OCI-LY3 (cell line): ENCODE measurements at regions not wholly inside any gene's neighbourhood (a gene's known extent, or its start where the extent isn't known, plus 50 kb on each side); places are given as distances from the start of the nearest gene placed in this dataset.

Experiments
- H2AFZ ChIP-seq: fragments of 200-600, 300-600 bp; shearing (Covaris generic); 2 replicates; pipeline ENCODE4 v1.6.0; 2014; ENCODE audit warnings: antibody characterized with exemption, low read depth, low read length
- H3K27ac ChIP-seq: fragments of 200-600, 300-600 bp; sonication (generic); 2 replicates; pipeline ENCODE4 v1.5.1; 2014; ENCODE audit warnings: mild to moderate bottlenecking, low read length, moderate library complexity, mixed read lengths
- H3K27me3 ChIP-seq: fragments of 200-600, 300-600 bp; sonication (generic); 2 replicates; pipeline ENCODE4 v1.6.1; 2014; ENCODE audit warnings: low read depth, low read length, mixed read lengths
- H3K36me3 ChIP-seq: fragments of 200-600, 300-600 bp; sonication (generic); replicated peaks from 2 replicates; pipeline ENCODE3; 2014; ENCODE audit warnings: low read depth, low read length, mixed read lengths
- H3K4me1 ChIP-seq: fragments of 300-600, 200-600 bp; sonication (generic); 2 replicates; pipeline ENCODE4 v1.6.1; 2014; ENCODE audit warnings: low read length, mixed read lengths
- H3K4me2 ChIP-seq: fragments of 200-600, 300-600 bp; sonication (generic); 2 replicates; pipeline ENCODE4 v1.6.1; 2014; ENCODE audit warnings: low read length, mixed read lengths
- H3K4me3 ChIP-seq: fragments of 300-600, 200-600 bp; sonication (generic); 2 replicates; pipeline ENCODE4 v1.5.1; 2014; ENCODE audit warnings: antibody characterized with exemption, mild to moderate bottlenecking, low read length, moderate library complexity
- H3K79me2 ChIP-seq: fragments of 300-600, 200-600 bp; shearing (Covaris generic); 2 replicates; pipeline ENCODE4 v1.6.1; 2014; ENCODE audit warnings: mild to moderate bottlenecking, low read length, mixed read lengths
- H3K9ac ChIP-seq: fragments of 300-600, 200-600 bp; shearing (Covaris generic); 2 replicates; pipeline ENCODE4 v1.6.0; 2014; ENCODE audit warnings: mild to moderate bottlenecking, low read length, moderate library complexity
- H3K9me3 ChIP-seq: fragments of 200-600, 300-600 bp; shearing (Covaris generic); 2 replicates; pipeline ENCODE4 v1.6.1; 2014; ENCODE audit warnings: low read length, mixed read lengths; ENCODE audit not compliant: insufficient read depth
- H4K20me1 ChIP-seq: fragments of 200-600, 300-600 bp; sonication (generic); 2 replicates; pipeline ENCODE4 v1.6.1; 2016; ENCODE audit warnings: low read length, mixed read lengths; ENCODE audit not compliant: insufficient read depth
- EZH2phosphoT487 ChIP-seq: fragments of 200-600 bp; shearing (Covaris generic); IDR thresholded peaks from 2 replicates; pipeline ENCODE4 v1.6.1; 2018; ENCODE audit warnings: antibody characterized with exemption, mixed run types, low read depth
- TF ChIP-seq, protein P1 (sequence below): fragments of 200-600, 300-600 bp; sonication (generic); IDR thresholded peaks from 2 replicates; pipeline ENCODE4 v1.5.1; 2014; ENCODE audit warnings: antibody characterized with exemption, low read length, low read depth

DNA sequence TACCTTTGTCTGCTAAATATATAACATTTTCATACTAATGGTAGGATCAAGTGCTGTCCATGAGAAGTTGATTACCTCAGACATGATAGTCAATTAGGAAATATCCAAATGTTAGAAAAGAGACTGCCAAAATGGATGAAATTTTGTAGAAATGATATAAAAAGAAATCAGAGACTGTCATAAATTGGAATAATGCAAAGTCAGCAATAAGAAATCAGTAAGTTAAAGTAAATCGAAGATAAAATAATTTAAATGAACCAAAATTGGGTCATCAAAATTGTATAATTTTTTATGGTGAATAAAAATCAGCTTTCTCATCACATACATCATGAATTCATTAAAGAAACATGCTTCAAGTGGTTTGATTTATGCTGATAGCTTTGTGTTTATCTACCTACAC lies 165.3 kb upstream of the CDH2 start:
- H3K27ac ChIP-seq: no peak overlapping the region
- H3K27me3 ChIP-seq: no peaks in the 10 kb centered on the region
- H2AFZ ChIP-seq: no peak overlapping the region
- no peaks in the 10 kb centered on the region for H3K4me1 ChIP-seq
- H3K79me2 ChIP-seq: no peaks in the 10 kb centered on the region
- H3K4me2 ChIP-seq: no peak overlapping the region
- H4K20me1 ChIP-seq: no peaks in the 10 kb centered on the region
- no peaks in the 10 kb centered on the region for H3K36me3 ChIP-seq
- TF ChIP-seq, protein P1, sequence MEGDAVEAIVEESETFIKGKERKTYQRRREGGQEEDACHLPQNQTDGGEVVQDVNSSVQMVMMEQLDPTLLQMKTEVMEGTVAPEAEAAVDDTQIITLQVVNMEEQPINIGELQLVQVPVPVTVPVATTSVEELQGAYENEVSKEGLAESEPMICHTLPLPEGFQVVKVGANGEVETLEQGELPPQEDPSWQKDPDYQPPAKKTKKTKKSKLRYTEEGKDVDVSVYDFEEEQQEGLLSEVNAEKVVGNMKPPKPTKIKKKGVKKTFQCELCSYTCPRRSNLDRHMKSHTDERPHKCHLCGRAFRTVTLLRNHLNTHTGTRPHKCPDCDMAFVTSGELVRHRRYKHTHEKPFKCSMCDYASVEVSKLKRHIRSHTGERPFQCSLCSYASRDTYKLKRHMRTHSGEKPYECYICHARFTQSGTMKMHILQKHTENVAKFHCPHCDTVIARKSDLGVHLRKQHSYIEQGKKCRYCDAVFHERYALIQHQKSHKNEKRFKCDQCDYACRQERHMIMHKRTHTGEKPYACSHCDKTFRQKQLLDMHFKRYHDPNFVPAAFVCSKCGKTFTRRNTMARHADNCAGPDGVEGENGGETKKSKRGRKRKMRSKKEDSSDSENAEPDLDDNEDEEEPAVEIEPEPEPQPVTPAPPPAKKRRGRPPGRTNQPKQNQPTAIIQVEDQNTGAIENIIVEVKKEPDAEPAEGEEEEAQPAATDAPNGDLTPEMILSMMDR: no peak
- no peak for TF ChIP-seq EZH2phosphoT487
- H3K9ac ChIP-seq: no peak overlapping the region
- no peaks in the 10 kb centered on the region for H3K9me3 ChIP-seq
- H3K4me3 ChIP-seq: no peak overlapping the region

DNA sequence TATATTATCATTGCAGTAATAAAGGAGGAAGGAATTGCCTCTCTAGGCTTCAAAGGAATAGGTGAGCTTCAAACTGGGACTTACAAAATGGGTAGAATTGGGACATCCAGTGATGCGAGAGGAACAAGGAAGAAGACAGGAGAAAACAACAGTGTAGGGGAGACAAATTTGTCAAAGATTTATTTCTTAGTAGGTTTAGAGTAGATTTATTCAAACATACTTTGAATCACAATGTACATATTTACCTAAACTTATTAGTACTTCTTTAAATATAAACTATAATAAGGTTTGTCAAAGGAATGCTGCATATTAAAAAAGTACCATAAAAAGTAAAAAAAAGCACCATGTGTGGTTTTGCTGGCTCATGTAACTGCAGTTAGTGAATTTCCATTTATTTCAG lies 161.4 kb upstream of the CDH2 start:
- Histone ChIP-seq H3K4me2 (no peak overlapping the region), H3K9me3 (no peaks in the 10 kb centered on the region), H3K27ac (no peak overlapping the region), H3K9ac (no peak overlapping the region), H2AFZ (no peak overlapping the region), H4K20me1 (no peaks in the 10 kb centered on the region), H3K4me1 (no peaks in the 10 kb centered on the region), H3K36me3 (no peaks in the 10 kb centered on the region), H3K79me2 (no peaks in the 10 kb centered on the region), H3K4me3 (no peak overlapping the region), H3K27me3 (no peaks in the 10 kb centered on the region)
- no peak for TF ChIP-seq EZH2phosphoT487

DNA sequence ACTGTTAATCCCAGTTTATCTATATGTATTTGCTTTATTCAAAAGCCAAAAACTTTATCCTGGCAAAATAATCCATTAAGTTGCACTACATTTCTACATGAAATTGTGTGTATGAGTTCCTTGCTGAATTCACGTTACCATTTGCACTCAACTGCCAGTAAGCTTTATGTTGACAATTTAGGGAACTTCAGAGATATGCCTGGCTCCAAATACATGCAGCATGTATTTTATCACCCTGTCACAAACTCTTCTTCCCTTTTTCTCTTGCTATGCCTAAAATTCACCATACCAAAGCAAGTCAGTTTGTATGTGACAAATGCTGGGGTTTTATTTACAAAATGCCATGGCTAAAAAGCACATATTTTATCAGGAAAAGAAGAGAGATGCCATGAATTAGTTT lies 157.6 kb upstream of the CDH2 start:
- Histone ChIP-seq H3K9me3 (no peaks in the 10 kb centered on the region), H2AFZ (no peak overlapping the region), H3K79me2 (no peaks in the 10 kb centered on the region), H3K4me3 (no peak overlapping the region), H3K36me3 (no peaks in the 10 kb centered on the region), H3K4me1 (0 out of 2 replicates have a peak, but pooled peaks cover under 1% of the 10 kb centered on the region), H3K27ac (no peak overlapping the region), H4K20me1 (no peaks in the 10 kb centered on the region), H3K27me3 (no peaks in the 10 kb centered on the region), H3K4me2 (no peak overlapping the region), H3K9ac (no peak overlapping the region)
- TF ChIP-seq, protein P1: no peak
- TF ChIP-seq EZH2phosphoT487: no peak

DNA sequence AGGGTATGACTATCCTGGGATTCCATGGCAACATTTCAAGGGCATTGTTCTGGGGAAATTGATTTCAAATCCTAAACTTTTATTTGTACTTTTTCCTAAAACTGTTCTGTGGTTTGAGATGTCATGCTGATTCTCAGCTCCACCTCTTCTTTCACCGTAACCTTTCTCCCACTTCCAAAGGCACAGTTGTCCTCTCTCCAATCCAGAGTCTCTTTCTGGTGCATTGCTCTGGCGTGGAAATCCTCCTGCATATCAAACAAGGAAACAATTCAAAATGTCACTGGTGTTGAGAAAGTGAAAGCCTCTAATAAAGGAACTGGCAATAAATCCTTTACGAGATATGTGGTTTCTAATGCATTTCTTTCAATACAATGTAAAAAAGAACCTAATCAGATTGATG lies 155.1 kb upstream of the CDH2 start:
- H2AFZ ChIP-seq: no peak overlapping the region
- no peak overlapping the region for H3K4me2 ChIP-seq
- no peaks in the 10 kb centered on the region for H3K79me2 ChIP-seq
- no peaks in the 10 kb centered on the region for H3K9me3 ChIP-seq
- no peaks in the 10 kb centered on the region for H3K36me3 ChIP-seq
- no peaks in the 10 kb centered on the region for H4K20me1 ChIP-seq
- no peak overlapping the region for H3K9ac ChIP-seq
- H3K27ac ChIP-seq: no peak overlapping the region
- H3K27me3 ChIP-seq: no peaks in the 10 kb centered on the region
- 0 out of 2 replicates have a peak, but pooled peaks cover 5% of the 10 kb centered on the region for H3K4me1 ChIP-seq
- H3K4me3 ChIP-seq: no peak overlapping the region
- TF ChIP-seq, protein P1: no peak
- no peak for TF ChIP-seq EZH2phosphoT487

GRCh38 chr18:28331551-28331950 lies 154.6 kb upstream of the CDH2 start:
- no peak overlapping the region for H3K9ac ChIP-seq
- H3K27ac ChIP-seq: no peak overlapping the region
- no peaks in the 10 kb centered on the region for H3K27me3 ChIP-seq
- H2AFZ ChIP-seq: no peak overlapping the region
- no peaks in the 10 kb centered on the region for H3K79me2 ChIP-seq
- no peaks in the 10 kb centered on the region for H3K9me3 ChIP-seq
- H3K36me3 ChIP-seq: no peaks in the 10 kb centered on the region
- no peaks in the 10 kb centered on the region for H4K20me1 ChIP-seq
- 0 out of 2 replicates have a peak, but pooled peaks cover 5% of the 10 kb centered on the region for H3K4me1 ChIP-seq
- H3K4me3 ChIP-seq: no peak overlapping the region
- no peak overlapping the region for H3K4me2 ChIP-seq
- TF ChIP-seq, protein P1: no peak
- TF ChIP-seq EZH2phosphoT487: no peak
